Hepatocyte (in vitro differentiated cells): ENCODE measurements at regions not wholly inside any gene's neighbourhood (a gene's known extent, or its start where the extent isn't known, plus 50 kb on each side); places are given as distances from the start of the nearest gene placed in this dataset.

Experiments
- DNase-seq: peaks from one replicate; pipeline ENCODE4 v3.0.0-alpha.2; 2016; ENCODE audit warnings: low spot score
- H2AFZ ChIP-seq: fragments of 200-600 bp; sonication (generic); 2 replicates; pipeline ENCODE4 v1.6.0; 2016; ENCODE audit warnings: antibody characterized with exemption, mild to moderate bottlenecking
- H3K27ac ChIP-seq: fragments of 200-600 bp; sonication (generic); 2 replicates; pipeline ENCODE4 v1.5.1; 2016; ENCODE audit warnings: mild to moderate bottlenecking
- H3K27me3 ChIP-seq: fragments of 200-600 bp; sonication (generic); 2 replicates; pipeline ENCODE4 v1.6.1; 2016
- H3K36me3 ChIP-seq: fragments of 200-600 bp; sonication (generic); replicated peaks from 2 replicates; pipeline ENCODE4 v1.5.1; 2016; ENCODE audit warnings: low read depth; ENCODE audit not compliant: insufficient read depth
- H3K4me1 ChIP-seq: fragments of 200-600 bp; sonication (generic); 2 replicates; pipeline ENCODE4 v1.5.1; 2016; ENCODE audit warnings: mild to moderate bottlenecking, moderate library complexity; ENCODE audit not compliant: insufficient read depth
- H3K4me2 ChIP-seq: fragments of 200-600 bp; sonication (generic); 2 replicates; pipeline ENCODE4 v1.6.0; 2016
- H3K4me3 ChIP-seq: fragments of 200-600 bp; sonication (generic); 2 replicates; pipeline ENCODE4 v1.5.1; 2016; ENCODE audit warnings: mild to moderate bottlenecking
- H3K79me2 ChIP-seq: fragments of 200-600 bp; sonication (generic); 2 replicates; pipeline ENCODE4 v1.6.0; 2017; ENCODE audit warnings: mild to moderate bottlenecking
- H3K9me2 ChIP-seq: fragments of 200-600 bp; sonication (generic); replicated peaks from 2 replicates; pipeline ENCODE4 v1.6.0; 2017; ENCODE audit warnings: mild to moderate bottlenecking; ENCODE audit not compliant: insufficient read depth
- H3K9me3 ChIP-seq: fragments of 200-600 bp; sonication (generic); 2 replicates; pipeline ENCODE4 v1.5.1; 2016; ENCODE audit warnings: low read depth, mild to moderate bottlenecking
- H4K20me1 ChIP-seq: fragments of 200-600 bp; sonication (generic); 2 replicates; pipeline ENCODE4 v1.6.0; 2016; ENCODE audit warnings: mild to moderate bottlenecking; ENCODE audit not compliant: insufficient read depth, poor library complexity, severe bottlenecking
- CTCF ChIP-seq: fragments of 200-600 bp; sonication (generic); IDR thresholded peaks from 2 replicates; pipeline ENCODE4 v1.5.1; 2016; ENCODE audit warnings: antibody characterized with exemption, mild to moderate bottlenecking; ENCODE audit not compliant: poor library complexity
- EZH2 ChIP-seq: fragments of 200-600 bp; sonication (generic); IDR thresholded peaks from 2 replicates; pipeline ENCODE4 v1.6.1; 2016; ENCODE audit warnings: antibody characterized with exemption, mild to moderate bottlenecking, borderline replicate concordance
- EZH2phosphoT487 ChIP-seq: fragments of 200-600 bp; sonication (generic); IDR thresholded peaks from one replicate; pipeline ENCODE4 v1.6.1; 2018; ENCODE audit warnings: antibody characterized with exemption, mild to moderate bottlenecking, low read depth, moderate library complexity; ENCODE audit not compliant: unreplicated experiment, severe bottlenecking
- WGBS: methylation state at CpG from one replicate; pipeline ENCODE4 v1.1.6; 2016; ENCODE audit warnings: low lambda C conversion rate; ENCODE audit errors: missing lambda C conversion rate; 5-methylcytosine and 5-hydroxymethylcytosine counted together

DNA sequence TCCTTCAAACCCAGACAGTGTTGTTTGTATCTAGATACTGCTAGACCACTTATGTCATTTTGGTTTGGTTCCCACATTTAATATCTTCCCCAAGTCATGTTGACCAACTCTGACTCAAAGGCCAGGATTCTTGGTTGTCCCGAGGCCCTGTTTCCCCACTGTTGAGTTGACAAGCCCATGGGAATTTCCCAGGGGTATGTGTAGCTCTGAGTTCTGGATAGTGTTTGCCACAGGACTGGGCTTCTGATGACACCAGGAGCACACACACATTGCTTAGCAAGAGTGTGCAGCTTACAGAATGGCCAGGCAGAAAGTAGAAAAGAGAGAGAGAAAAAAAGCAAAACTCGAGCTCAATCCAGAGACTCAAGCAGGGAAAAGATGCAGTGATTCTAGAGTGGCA, 214.4 kb downstream of the NXNL2 start:
- 72% methylated on average over 2 of the region's 2 CpGs for WGBS

GRCh38 chr9:88750832-88751360, 215.9 kb downstream of the NXNL2 start:
- H3K9me3 ChIP-seq: no peaks in the 10 kb centered on the region
- H3K9me2 ChIP-seq: no peaks in the 10 kb centered on the region
- H3K27ac ChIP-seq: no peak overlapping the region
- H3K36me3 ChIP-seq: no peaks in the 10 kb centered on the region
- WGBS: 82% methylated on average over 3 of the region's 3 CpGs
- TF ChIP-seq CTCF: no peak
- TF ChIP-seq EZH2: no peak
- no peak for TF ChIP-seq EZH2phosphoT487
- H2AFZ ChIP-seq: no peak overlapping the region
- H4K20me1 ChIP-seq: no peaks in the 10 kb centered on the region
- DNase-seq: no peak
- H3K4me2 ChIP-seq: no peak overlapping the region
- H3K4me1 ChIP-seq: peaks cover 41% of the 10 kb centered on the region
- no peaks in the 10 kb centered on the region for H3K79me2 ChIP-seq
- H3K4me3 ChIP-seq: no peak overlapping the region
- H3K27me3 ChIP-seq: no peaks in the 10 kb centered on the region

More for the DNA sequence above, 214.4 kb downstream of the NXNL2 start:
- Histone ChIP-seq H3K4me2 (no peak overlapping the region), H4K20me1 (no peaks in the 10 kb centered on the region), H3K9me3 (no peaks in the 10 kb centered on the region), H3K27ac (peak overlapping the region; percentile 86), H3K36me3 (no peaks in the 10 kb centered on the region), H3K9me2 (no peaks in the 10 kb centered on the region), H3K4me3 (no peak overlapping the region), H3K27me3 (no peaks in the 10 kb centered on the region), H3K79me2 (no peaks in the 10 kb centered on the region), H2AFZ (no peak overlapping the region), H3K4me1 (peaks cover 46% of the 10 kb centered on the region)
- peak; percentile 38 for DNase-seq
- TF ChIP-seq CTCF (no peak), EZH2phosphoT487 (no peak), EZH2 (no peak)

DNA sequence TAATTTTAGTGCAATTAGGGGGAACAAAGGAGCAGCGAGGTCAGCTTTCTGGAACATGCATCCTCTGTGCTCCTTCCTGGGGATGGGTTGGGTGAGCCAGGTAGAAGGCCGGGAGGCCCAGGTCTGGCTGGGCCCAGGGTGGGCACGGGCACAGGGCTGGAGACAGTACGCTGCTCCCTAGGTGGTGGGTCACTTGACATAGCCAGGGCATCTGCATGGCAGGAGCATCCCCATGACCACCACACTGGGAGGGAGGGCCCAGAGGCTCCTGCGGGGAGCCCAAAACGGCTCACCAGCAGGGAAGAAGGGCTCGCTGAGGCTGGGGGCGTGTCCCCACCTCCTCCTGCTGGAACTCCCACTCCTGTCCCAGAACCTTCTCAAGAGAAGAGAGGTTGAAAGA, 216.8 kb downstream of the NXNL2 start:
- H3K4me3 ChIP-seq: no peak overlapping the region
- H3K27ac ChIP-seq: no peak overlapping the region
- no peaks in the 10 kb centered on the region for H4K20me1 ChIP-seq
- no peaks in the 10 kb centered on the region for H3K79me2 ChIP-seq
- no peak overlapping the region for H2AFZ ChIP-seq
- no peaks in the 10 kb centered on the region for H3K9me2 ChIP-seq
- no peak overlapping the region for H3K4me2 ChIP-seq
- no peaks in the 10 kb centered on the region for H3K9me3 ChIP-seq
- no peaks in the 10 kb centered on the region for H3K36me3 ChIP-seq
- TF ChIP-seq CTCF: no peak
- no peak for TF ChIP-seq EZH2phosphoT487
- no peak for TF ChIP-seq EZH2
- H3K27me3 ChIP-seq: no peaks in the 10 kb centered on the region
- 90% methylated on average over 8 of the region's 8 CpGs for WGBS
- H3K4me1 ChIP-seq: peaks cover 32% of the 10 kb centered on the region
- no peak for DNase-seq
